GM11168 (cell line): ENCODE measurements at regions not wholly inside any gene's neighbourhood (a gene's known extent, or its start where the extent isn't known, plus 50 kb on each side); places are given as distances from the start of the nearest gene placed in this dataset.

Experiments
- in situ Hi-C: fragments of 300-500 bp; cut with MboI; formaldehyde crosslinking; loops from one replicate; pipeline ENCODE4 v1.12.0; 2022; ENCODE audit warnings: low sequenced_read_pairs; ENCODE audit not compliant: unreplicated experiment

GRCh38 chr3:72597043-72597442 is 251.2 kb downstream of the SHQ1 start:
- in situ Hi-C loops, result no loop called here

- in situ Hi-C loops, result no loop called here
Observed at GRCh38 chr3:72595927-72596610, 252.2 kb downstream of the SHQ1 start.

- in situ Hi-C loops, result no loop called here
Observed at GRCh38 chr3:72595376-72595775, 252.9 kb downstream of the SHQ1 start.

GRCh38 chr3:72594615-72595215 is 253.5 kb downstream of the SHQ1 start:
- in situ Hi-C loops, result no loop called here

- in situ Hi-C loops, result no loop called here
Observed at GRCh38 chr3:72593881-72594397, 254.3 kb downstream of the SHQ1 start.

GRCh38 chr3:72591522-72592421 is 256.5 kb downstream of the SHQ1 start:
- in situ Hi-C loops, result no loop called here

- in situ Hi-C loops, result no loop called here
Observed at GRCh38 chr3:72590732-72591221, 257.5 kb downstream of the SHQ1 start.

GRCh38 chr3:72587282-72587681 is 261.0 kb downstream of the SHQ1 start:
- in situ Hi-C loops, result no loop called here

- in situ Hi-C loops, result no loop called here
Observed at GRCh38 chr3:72586694-72587093, 261.6 kb downstream of the SHQ1 start.

GRCh38 chr3:72585966-72586365 is 262.3 kb downstream of the SHQ1 start:
- in situ Hi-C loops, result no loop called here

GRCh38 chr3:72584262-72584661 is 264.0 kb downstream of the SHQ1 start:
- in situ Hi-C loops, result no loop called here

- in situ Hi-C loops, result no loop called here
Observed at GRCh38 chr3:72582963-72583362, 265.3 kb downstream of the SHQ1 start.

GRCh38 chr3:72582211-72582878 is 265.9 kb downstream of the SHQ1 start:
- in situ Hi-C loops, result no loop called here

GRCh38 chr3:72580900-72581299 is 267.3 kb downstream of the SHQ1 start:
- in situ Hi-C loops, result no loop called here

GRCh38 chr3:72580246-72580756 is 267.9 kb downstream of the SHQ1 start:
- in situ Hi-C loops, result no loop called here

GRCh38 chr3:72579581-72580245 is 268.5 kb downstream of the SHQ1 start:
- in situ Hi-C loops, result no loop called here

GRCh38 chr3:72579191-72579580 is 269.1 kb downstream of the SHQ1 start:
- in situ Hi-C loops, result no loop called here

GRCh38 chr3:72577190-72577589 is 271.1 kb downstream of the SHQ1 start:
- in situ Hi-C loops, result no loop called here

- in situ Hi-C loops, result no loop called here
Observed at GRCh38 chr3:72576563-72576962, 271.7 kb downstream of the SHQ1 start.

GRCh38 chr3:72574144-72574543 is 274.1 kb downstream of the SHQ1 start:
- in situ Hi-C loops, result no loop called here
